Left colon (tissue), 2 donors: ENCODE measurements at regions not wholly inside any gene's neighbourhood (a gene's known extent, or its start where the extent isn't known, plus 50 kb on each side); places are given as distances from the start of the nearest gene placed in this dataset.
"Not testable (repeated sequence)": the region's sequence is repeated elsewhere in the genome, so short reads cannot be mapped to it uniquely, and the experiment has no call there.

ENCODE experiments used
- ATAC-seq: fragments of 200-7000 bp; cut with Tn5 transposase; one replicate; pipeline ENCODE4 v1.9.1; 2020; ENCODE audit warnings: mild to moderate bottlenecking, moderate library complexity
- DNase-seq, 2 donors: peaks; one replicate each; pipeline ENCODE4 v3.0.0-alpha.2; 2020
- intact Hi-C, 2 donors: fragments of 100-400 bp; cut with DNase I in 1 of 2; cut with micrococcal nuclease in 1 of 2; formaldehyde crosslinking; loops; one replicate each; pipeline versions ENCODE4 v1.11.2 to v1.14.0; 2022; cut with DNase I, micrococcal nuclease
- donor health status: DM: no; HTN: no; CAD: no.
- donor health status: DM: yes; HTN: yes; CAD: no.

DNA sequence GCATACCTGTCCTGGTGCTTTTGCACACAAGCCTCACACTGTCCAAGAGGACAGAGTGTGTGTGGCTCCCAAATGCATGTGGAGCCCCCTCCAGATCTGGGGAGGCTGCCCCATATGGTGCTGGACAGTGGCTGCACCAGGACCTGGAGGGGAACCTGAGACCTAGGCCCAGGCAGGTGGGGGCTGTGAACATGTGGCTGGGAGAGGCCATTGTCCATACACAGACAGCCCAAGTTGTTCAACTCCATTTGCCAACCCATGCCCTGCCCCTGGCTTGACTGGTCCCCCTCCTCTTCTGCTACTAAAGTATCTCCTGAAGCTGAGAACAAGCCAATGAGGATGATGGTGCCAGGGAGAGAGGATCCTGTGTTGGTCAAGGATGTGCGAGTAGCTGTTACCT is 94.0 kb downstream of the ING1 start:
- ATAC-seq = no peak
- no peak for DNase-seq
- intact Hi-C loops = no loop called here

DNA sequence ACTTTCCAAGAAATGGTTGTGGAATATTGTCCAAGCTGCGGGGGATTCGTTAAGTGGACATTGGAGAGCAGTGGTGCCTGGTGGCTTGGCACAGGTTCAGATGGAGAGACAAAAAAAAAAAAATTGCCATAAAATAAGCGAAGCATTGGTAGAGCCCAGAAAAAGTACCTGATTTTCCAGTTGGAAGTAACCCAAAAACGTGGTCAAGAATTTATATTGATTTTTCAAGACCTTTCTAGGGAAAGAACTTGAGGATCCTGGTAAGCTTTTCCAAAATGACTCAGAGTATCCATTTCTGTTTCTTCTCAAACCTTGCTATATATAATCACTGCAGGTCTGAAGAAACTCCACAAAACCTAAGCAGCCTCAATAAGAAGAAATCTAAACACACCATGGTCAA is 94.6 kb downstream of the ING1 start:
- no peak for ATAC-seq
- intact Hi-C loops = no loop called here
- no peak for DNase-seq

DNA sequence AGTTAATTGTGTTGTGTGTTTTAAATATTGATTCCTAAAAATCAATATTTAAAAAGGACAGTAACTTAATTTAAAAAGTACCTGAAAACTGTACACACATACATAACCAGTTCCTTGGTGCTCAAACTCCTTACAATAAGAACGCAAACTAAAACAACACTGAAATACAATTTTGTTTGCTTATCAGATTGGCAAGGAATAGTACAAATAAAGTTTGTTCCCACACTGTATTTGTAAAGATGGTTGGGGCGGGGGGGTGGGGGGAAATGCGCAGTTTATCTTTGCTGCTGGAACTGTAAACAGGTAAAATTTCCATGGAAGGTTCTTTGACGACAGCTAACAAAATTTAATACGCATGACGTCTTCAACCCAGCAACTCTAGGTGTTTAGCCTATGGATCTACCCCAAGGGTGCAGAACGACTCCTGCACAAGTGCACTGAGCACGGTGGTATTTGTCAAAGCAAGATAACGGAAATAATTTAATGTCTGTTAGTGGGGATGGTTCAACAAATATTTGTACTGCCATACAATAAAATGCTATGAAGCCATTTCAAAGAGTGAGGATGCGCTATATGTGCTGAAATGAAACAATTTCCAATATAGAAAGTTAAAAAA is 96.5 kb downstream of the ING1 start:
- no peak for ATAC-seq
- no peak for DNase-seq
- intact Hi-C loops = no loop called here

DNA sequence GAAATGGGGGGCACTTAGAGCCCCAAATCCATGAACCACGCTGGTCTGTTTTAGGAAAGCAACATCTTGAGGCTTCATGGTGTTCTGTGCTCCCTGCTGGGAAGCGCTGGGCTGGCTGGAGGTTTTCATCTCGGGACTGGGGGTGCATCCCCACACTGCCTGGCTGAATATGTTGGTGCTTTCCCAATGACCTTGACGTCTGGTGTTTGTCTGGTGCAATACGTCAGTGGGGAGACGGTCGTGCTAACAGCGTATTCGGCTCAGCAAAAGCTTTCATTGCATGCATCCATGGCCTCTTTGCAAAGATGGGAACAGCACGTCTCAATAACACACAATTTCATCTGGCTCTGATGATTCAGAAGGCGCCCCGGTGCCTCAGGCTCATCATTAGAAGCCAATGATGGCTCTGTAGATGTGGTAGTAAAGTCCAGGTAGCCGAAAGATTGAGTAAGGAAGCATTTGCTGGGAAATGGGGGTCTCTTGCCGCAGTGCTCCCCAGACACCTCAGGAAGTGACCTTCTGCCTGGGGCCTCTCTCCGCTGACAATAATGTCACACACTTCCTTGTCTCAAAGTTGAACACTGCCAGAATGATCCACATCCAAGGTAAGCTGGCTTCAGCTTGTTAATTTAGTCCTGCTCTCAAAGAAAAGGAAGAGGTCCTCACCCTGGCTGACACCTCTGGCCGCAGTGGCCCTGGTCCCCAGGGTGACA is 97.7 kb downstream of the ING1 start:
- intact Hi-C loops = no loop called here
- no peak for ATAC-seq

DNA sequence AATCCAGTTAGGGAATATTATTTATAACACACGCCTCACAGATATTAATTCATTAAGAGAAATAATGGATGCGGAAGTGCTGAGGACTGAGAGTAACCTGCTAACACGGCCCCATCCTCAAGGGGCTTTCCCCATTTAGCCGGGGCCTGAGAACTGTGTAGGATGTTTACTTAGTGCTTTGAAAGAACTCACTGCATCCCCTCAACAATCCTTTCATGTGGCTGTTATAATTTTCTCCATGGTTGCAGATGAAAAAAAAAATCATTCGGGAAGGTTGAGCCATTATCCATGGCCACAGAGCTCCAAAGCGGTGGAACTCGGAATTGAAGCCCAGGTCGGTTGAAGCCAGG is 98.2 kb downstream of the ING1 start:
- ATAC-seq (no peak), DNase-seq (no peak)
- intact Hi-C loops = no loop called here

More for the DNA sequence above, 97.7 kb downstream of the ING1 start:
- no peak for DNase-seq

DNA sequence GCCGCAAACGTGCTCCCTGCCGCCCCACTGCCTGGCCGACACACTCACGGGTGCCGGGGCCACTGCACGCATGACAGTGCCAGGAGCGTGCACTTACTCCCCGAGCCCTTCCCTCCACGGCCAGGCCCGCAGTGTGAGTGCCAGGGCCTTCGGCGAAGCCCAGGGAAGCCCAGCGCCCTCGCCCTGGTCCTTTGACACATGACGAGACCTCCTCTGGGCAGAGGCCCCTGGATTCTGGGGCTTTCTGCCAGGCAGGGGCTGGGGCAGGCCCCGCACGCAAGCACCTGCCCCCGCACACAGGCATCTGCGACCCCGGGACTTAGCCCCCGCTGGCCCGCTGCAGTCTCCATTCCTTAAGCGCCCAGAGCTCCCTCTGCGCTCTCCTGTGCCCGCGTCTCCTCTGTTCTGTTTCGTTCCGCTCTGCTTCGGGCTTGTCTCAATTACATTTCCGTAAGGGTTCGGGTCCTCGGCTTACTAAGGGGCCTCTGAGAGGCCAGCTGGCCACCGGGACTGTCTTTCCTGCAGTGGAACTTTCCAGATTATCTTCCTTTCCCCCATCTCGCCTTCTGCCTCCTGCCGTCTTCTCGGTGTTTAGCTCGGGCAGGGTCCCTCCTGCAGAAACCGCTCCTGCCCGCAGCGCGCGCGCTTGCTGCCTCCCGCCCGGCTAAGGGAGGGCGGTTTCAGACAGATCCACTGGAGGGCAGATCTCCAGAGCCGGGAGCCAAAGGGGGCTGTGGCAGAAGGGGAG is 98.8 kb downstream of the ING1 start:
- intact Hi-C loops = no loop called here
- no peak for DNase-seq
- no peak for ATAC-seq

DNA sequence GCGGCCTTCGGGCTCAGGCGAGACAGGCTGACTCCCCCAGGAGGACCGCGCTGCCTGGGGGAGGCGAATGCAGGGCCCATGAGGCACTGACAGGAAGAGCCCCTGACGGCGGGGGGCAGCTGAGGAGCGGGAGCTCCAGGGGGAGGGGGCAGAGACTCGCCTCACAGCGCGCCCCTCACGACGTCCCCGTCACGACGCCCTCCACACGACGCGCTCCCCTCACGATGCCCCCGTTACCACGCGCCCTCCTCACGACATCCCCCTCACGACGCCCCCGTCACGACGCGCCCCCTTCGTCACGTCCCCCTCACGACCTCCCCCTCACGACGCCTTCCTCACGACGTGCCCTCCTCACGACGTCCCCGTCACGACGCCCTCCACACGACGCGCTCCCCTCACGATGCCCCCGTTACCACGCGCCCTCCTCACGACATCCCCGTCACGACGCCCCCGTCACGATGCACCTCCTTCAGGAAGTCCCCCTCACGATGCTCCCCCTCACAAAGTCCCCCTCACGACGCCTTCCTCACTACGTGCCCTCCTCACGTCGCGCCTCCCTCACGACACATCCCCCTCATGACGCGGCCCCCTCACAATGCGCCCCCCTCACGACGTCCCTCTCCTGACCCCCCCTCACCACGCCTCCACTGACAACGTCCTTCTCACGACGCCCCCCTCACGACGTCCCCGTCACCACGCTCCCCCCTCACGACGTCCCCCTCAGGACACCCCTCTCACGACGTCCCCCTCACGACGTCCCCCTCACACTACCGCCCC is 99.6 kb downstream of the ING1 start:
- DNase-seq (no peak), ATAC-seq (no peak)
- intact Hi-C loops = no loop called here

DNA sequence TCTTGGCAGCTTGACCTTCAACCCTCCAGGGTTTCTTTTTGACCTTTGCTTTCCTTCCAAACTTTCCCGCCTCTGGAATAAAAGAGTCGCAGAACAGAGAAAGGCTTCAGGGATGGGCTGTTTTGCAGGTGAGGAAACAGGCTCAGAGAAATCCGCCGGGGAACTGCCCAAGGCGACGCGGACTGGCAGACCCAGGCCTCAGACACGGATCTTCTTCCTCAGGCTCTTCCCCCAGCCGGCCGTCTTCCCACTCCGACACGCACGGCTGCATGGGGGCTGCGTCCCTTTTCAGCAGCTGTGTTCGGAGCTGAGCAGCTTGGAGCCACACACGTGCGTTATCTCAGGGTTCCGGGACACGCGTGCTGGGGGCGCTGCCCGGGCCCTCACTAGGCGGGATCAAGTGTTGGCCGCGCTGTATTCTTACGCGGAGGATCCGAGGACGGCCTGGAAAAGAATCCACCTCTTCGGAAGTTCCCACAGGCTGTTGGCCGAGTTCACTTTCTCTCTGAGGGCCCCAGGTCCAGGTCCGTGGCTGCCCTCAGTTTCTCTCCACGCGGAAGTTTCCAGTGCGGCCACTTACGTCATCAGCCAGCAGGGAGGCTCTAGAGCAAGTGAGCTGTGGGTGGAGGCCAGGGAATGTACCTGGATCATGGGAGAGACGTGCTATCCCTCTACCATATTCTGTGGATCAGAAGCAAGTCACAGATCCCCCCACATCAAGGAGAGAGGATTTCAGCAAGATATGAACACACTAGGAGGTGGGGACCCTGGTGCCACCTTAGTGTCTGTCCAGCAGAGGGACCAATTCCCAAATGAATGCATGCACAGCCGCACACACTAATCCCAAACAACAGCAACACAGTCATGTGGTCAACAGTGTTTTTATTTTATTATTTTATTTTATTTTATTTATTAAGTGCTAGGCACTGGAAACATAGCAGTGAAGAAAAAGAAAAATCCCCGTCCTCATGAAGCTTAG is 100.4 kb downstream of the ING1 start:
- no peak for DNase-seq
- intact Hi-C loops = no loop called here
- no peak for ATAC-seq

DNA sequence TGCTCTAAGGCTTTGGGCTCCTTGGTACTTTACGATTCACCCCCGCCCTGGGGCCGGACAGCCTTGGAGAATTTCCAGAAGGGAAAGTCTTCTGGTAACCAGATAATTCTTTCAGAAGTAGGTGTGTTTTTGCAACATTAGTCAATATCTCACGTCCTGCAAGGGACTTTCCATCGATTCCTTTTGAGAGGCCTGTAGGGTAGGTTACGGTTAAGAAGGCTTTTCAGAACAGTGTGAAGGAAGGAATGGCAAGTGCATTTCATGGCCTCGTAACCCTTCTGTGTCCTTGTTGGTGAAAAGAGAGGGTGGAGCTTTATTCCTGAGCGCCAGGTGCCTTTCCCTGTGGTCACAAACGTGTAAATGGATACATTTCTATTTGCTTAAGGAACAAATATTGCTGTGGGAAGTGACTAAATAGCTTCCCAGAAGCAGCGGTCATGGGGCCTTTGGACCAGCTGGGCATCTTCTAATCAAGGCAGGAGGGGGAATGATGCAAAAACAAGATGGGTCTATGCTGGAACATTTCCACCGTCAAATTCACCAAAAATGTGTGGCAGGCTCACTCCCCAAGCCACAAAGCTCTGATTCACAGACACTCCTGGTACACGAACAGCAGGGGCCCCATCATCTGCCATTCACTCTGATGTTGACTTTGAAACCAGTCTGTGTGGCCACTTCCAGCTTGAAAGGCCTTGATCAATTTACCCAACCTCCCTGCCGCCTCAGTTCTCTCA is 99.2 kb downstream of the ANKRD10 start:
- intact Hi-C loops = no loop called here
- ATAC-seq (peak; percentile 75), DNase-seq (no peak)

DNA sequence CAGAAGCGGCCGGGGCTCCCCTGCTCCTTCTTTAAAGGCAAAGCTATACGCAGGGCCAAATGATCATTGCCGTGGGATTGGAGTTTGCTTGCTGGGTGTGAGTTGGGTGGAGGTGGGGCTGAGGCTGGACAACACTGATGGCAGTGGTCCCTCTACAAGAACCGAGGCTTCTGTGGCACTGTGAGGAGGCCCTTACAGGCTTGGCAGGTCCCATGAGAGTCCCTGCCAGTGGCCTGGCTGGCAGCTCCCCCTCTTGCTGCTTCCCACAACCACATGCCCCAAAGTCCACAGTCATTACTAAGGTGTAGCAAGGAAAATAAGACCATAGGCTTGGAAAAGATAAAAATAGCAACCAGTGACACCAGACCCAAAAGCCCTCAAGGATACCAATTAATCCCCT is 98.4 kb downstream of the ANKRD10 start:
- intact Hi-C loops = no loop called here
- DNase-seq (no peak), ATAC-seq (no peak)

DNA sequence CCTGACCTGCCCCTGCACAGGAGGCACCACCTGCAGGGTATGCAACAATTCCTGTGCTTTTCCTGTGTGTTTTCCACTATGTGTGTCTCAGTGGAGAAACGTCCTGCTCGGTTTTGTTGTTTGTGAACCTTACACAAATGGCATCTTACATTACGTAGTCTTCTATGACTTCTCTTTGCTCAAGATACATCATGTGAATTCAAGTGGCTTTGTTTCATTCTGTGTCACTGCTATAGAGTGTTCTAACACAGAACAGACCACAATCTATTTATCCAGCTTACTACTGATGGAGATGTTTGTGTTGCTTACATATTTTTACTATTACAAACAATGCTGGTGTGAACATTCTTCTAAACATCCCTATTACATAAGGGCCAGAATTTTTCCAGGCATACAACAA is 97.7 kb downstream of the ANKRD10 start:
- intact Hi-C loops = no loop called here
- ATAC-seq (no peak), DNase-seq (no peak)

DNA sequence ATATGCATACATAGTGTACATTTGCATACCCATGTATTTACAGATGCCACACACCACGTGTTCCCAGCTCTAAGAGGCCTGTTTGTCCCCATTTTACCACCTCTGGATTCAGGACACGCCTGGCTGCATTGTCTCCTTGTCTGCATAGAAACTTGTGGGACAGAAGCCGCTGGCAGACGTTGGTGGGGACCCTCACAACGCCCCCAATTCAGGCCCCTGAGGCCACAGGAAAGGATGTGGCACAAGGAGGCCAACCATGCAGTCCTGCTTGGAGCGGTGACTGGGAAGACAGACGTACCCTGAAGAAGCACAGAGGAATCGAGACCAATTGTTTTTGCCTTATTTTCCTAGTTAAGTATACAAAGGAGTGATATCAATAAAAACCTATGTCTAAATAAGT is 96.1 kb downstream of the ANKRD10 start:
- ATAC-seq = no peak
- intact Hi-C loops = loop anchor here in 1 of 2 donors (2.0 kb wide), 1 partner anchor 226 kb away; no protein-coding TSS in a partner anchor
- no peak for DNase-seq

DNA sequence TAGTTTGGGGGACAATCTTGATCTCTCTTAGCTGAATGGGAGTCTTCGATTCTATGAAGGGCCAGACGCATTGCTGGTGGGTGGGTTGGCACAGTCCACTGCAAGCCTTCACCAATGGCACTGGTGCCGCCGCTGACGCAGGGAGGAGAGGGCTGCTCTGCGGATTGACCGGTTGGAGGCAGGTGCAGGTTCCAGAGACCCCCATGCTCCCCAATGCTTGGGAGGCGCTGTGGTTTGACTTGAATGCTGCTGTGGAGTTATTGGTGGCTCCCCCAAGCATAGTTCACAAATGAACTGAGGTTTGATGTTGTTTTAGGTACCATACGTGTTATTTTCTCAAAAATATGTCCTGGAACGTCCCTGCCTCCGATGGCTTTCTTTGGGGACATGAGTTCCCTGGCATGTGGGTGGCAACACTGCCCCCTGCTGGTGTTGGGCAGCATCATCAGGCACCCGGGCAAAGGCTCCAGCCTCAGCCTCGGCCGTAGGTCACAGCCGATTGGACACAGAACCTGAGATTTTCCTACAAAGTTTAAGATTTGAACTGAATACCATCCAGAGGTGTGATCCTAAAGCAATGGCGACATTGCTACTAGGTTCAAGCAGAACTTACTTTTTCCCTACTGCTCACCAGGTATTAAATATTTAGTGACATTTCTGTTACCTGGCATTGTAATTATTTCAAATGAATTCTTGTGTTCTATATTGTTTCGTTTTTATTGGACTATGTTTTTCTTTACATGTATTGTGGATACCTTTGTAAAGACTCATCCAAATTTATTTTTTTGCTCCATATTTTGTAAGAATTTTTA is 95.5 kb downstream of the ANKRD10 start:
- peak; percentile 91 for ATAC-seq
- DNase-seq = peak; percentile 61 to 78
- intact Hi-C loops = loop anchor here in 1 of 2 donors (2.0 kb wide), 1 partner anchor 227 kb away; no protein-coding TSS in a partner anchor

DNA sequence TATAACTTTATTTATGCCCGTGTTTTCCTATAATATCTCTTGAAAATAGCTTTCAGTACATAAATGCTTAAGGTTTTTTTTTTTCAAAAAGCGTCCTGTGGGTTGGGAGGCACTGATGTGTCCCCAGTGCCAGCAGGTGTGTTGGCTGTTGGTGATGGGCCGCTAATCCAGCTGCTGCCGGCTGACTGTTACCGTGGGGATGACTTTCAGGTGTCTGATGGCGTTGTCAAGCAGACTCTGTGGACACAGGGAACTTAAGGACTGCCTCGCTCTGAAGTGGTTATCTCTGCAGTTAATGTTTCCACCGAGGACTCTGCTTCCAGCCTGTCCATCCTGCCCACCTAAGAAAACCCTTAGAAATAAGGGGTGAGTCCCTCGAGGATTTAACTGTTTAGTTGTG is 94.5 kb downstream of the ANKRD10 start:
- ATAC-seq (no peak), DNase-seq (no peak)
- intact Hi-C loops = no loop called here

DNA sequence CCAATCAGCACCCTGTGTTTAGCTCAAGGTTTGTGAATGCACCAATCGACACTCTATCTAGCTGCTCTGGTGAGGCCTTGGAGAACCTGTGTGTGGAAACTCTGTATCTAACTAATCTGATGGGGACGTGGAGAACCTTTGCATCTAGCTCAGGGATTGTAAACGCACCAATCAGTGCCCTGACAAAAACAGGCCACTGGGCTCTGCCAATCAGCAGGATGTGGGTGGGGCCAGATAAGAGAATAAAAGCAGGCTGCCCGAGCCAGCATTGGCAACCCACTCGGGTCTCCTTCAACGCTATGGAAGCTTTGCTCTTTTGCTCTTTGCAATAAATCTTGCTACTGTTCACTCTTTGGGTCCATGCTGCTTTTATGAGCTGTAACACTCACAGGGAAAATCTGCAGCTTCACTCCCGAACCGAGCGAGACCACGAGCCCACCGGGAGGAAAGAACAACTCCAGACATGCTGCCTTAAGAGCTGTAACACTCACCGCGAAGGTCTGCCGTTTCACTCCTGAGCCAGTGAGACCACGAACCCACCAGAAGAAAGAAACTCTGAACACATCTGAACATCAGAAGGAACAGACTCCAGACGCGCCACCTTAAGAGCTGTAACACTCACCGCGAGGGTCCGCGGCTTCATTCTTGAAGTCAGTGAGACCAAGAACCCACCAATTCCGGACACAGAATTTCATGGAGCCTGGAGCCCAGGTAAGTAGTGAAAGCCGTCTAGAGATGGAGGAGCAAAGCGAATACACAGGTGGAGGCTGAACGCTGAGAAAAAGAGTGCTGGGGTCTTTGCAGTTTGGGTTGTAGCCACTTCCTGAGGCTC is 92.8 kb downstream of the ANKRD10 start:
- intact Hi-C loops, ATAC-seq, DNase-seq: not testable (repeated sequence)

DNA sequence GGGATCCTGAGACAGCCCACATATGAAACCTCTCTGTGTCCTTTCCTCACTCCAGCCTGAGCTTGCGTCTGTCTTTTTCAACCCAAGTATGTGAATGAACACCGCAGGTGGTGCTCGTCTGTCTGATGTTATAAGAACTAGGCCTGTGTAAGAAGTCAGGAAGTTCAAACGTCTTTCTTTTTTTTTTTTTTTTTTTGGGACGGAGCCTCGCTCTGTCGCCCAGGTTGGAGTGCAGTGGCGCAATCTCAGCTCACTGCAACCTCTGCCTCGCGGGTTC is 92.3 kb downstream of the ANKRD10 start:
- ATAC-seq (no peak), DNase-seq (no peak)
- intact Hi-C loops = no loop called here
